Neutrophil (primary cell): ENCODE measurements at regions not wholly inside any gene's neighbourhood (a gene's known extent, or its start where the extent isn't known, plus 50 kb on each side); places are given as distances from the start of the nearest gene placed in this dataset.

Experiments
- H3K27ac ChIP-seq: fragments of 200-600 bp; sonication (generic); 2 replicates; pipeline ENCODE4 v1.5.1; 2016; ENCODE audit warnings: mild to moderate bottlenecking, moderate library complexity
- H3K27me3 ChIP-seq: fragments of 200-600 bp; sonication (generic); 2 replicates; pipeline ENCODE4 v1.6.0; 2016; ENCODE audit warnings: mild to moderate bottlenecking
- H3K36me3 ChIP-seq: fragments of 200-600 bp; sonication (generic); 2 replicates; pipeline ENCODE4 v1.5.1; 2017
- H3K4me1 ChIP-seq, 2 experiments: fragments of 200-600 bp in 1 of 2; sonication (generic) in 1 of 2; 1 replicate in 1 of 2; 2 replicates in 1 of 2; pipeline versions ENCODE4 v1.5.1 to v1.6.1; 2013 to 2016; ENCODE audit warnings: low read depth in 1 of 2, low read length in 1 of 2, mild to moderate bottlenecking in 1 of 2, moderate library complexity in 1 of 2; ENCODE audit not compliant: control insufficient read depth in 1 of 2, insufficient read depth in 1 of 2
- H3K4me3 ChIP-seq, 2 experiments: fragments of 200-600 bp in 1 of 2; sonication (generic) in 1 of 2; 1 replicate in 1 of 2; 2 replicates in 1 of 2; pipeline ENCODE4 v1.5.1; 2013 to 2016; ENCODE audit warnings: low read depth in 1 of 2, low read length in 1 of 2, mild to moderate bottlenecking in 1 of 2, moderate library complexity in 1 of 2
- H3K9me3 ChIP-seq: fragments of 200-600 bp; sonication (generic); 2 replicates; pipeline ENCODE4 v1.5.1; 2016
- TF ChIP-seq, protein P1 (sequence below): fragments of 200-600 bp; sonication (generic); IDR thresholded peaks from 2 replicates; pipeline ENCODE4 v1.5.1; 2016; ENCODE audit warnings: antibody characterized with exemption

GRCh38 chr18:40055262-40055661, 1899.8 kb upstream of the PIK3C3 start:
- H3K4me1 ChIP-seq = no peaks in the 10 kb centered on the region
- no peak overlapping the region for H3K27ac ChIP-seq
- H3K36me3 ChIP-seq = no peaks in the 10 kb centered on the region
- TF ChIP-seq, protein P1, sequence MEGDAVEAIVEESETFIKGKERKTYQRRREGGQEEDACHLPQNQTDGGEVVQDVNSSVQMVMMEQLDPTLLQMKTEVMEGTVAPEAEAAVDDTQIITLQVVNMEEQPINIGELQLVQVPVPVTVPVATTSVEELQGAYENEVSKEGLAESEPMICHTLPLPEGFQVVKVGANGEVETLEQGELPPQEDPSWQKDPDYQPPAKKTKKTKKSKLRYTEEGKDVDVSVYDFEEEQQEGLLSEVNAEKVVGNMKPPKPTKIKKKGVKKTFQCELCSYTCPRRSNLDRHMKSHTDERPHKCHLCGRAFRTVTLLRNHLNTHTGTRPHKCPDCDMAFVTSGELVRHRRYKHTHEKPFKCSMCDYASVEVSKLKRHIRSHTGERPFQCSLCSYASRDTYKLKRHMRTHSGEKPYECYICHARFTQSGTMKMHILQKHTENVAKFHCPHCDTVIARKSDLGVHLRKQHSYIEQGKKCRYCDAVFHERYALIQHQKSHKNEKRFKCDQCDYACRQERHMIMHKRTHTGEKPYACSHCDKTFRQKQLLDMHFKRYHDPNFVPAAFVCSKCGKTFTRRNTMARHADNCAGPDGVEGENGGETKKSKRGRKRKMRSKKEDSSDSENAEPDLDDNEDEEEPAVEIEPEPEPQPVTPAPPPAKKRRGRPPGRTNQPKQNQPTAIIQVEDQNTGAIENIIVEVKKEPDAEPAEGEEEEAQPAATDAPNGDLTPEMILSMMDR = no peak
- H3K27me3 ChIP-seq = no peaks in the 10 kb centered on the region
- H3K9me3 ChIP-seq = no peaks in the 10 kb centered on the region
- H3K4me3 ChIP-seq = no peak overlapping the region

DNA sequence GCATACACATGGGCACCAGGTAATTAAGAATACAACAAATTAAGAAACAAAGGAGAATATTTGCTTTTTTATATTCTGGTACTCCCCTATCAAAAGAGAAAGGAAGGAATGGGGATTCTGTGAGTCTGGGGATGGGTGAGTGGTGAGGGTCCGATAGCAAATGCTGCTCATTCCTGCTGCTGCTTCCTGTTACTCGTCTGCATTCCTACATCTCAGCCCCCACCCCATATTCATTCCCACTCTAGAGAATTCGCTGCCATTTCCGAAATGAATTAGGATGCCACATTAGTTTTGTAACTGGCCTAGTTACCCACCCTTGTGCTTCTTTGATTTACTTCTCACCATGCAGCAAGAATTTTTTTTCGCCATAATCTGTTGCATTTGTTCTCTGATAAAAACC, 1905.3 kb upstream of the PIK3C3 start:
- Histone ChIP-seq H3K9me3 (no peaks in the 10 kb centered on the region), H3K4me1 (no peaks in the 10 kb centered on the region), H3K27me3 (no peaks in the 10 kb centered on the region), H3K36me3 (no peaks in the 10 kb centered on the region), H3K27ac (no peak overlapping the region), H3K4me3 (no peak overlapping the region)
- TF ChIP-seq, protein P1 = no peak

DNA sequence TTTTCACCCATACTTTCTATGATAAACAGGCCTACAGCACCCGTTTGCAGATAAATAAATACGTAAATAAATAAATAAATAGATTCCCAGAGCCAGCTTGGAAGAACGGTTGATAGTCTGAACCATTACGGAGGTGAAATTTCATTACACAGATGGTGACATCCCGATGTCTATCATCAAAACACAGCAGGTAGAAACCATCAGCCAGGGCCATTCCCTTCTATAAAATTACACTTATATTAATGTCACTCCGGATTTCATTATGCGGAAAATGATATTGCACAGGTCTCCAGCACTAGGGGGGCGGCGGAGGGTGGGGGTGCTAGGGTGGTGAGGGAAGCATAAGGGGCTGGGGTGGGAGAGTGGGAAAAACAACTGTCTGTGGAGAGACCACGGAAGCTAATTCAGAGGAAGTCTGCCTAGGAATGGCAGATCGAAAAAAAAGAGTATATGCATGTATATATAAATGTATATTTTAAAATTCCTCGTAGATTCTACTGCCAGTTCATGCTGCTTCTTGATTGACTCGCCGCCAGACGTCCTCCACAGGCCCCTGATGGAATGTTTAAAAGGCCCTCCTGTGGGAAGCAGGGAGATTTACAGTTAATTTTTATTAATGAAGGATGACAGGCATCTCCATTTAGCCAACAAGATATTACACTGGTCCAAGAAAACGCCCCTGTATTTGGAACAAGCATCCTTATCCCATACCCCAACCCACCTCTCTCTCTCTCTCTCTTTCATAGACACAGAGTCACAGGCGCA, 1906.0 kb upstream of the PIK3C3 start:
- Histone ChIP-seq H3K9me3 (no peaks in the 10 kb centered on the region), H3K4me3 (no peak overlapping the region), H3K36me3 (no peaks in the 10 kb centered on the region), H3K27me3 (no peaks in the 10 kb centered on the region), H3K4me1 (no peaks in the 10 kb centered on the region), H3K27ac (no peak overlapping the region)
- TF ChIP-seq, protein P1 = no peak

DNA sequence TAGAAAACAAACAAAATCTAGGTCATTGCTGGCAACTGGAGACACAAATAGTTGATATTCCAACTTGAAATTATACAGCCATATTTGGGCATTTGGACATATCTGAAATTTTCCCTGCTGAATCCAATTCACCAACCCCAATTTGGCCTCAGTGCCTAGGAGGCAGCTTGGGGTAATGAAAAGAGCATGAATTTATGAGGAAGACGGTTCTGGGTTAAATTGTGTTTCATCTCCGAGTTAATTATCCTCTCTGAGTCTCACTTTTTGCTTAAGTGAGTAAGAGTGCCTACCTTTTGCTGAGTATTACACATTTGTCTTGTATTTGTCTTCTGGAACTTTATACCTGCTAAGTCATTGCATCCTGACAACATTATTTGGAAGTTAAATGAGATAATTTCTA, 1906.8 kb upstream of the PIK3C3 start:
- Histone ChIP-seq H3K27me3 (no peaks in the 10 kb centered on the region), H3K36me3 (no peaks in the 10 kb centered on the region), H3K9me3 (no peaks in the 10 kb centered on the region), H3K4me1 (no peaks in the 10 kb centered on the region), H3K27ac (no peak overlapping the region), H3K4me3 (no peak overlapping the region)
- TF ChIP-seq, protein P1 = no peak

DNA sequence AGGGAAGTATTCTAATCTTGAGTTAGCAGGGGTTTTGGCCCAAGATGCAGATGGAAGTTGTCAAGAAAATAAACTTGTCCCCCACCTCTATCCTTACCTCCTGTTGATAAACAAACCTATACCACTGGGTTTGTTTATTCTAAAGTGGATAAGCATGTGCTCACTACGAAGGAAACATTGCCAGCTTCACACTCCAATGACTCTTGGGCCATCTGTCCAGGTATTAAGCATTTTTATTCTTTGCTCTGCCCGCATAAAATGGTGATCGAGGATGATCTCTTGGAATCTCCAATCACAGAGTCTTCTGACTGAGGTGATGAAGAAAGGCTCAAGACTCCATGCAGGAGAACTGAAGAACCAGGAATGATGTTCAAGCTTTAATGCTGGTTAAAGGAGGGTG, 1908.4 kb upstream of the PIK3C3 start:
- no peaks in the 10 kb centered on the region for H3K9me3 ChIP-seq
- no peaks in the 10 kb centered on the region for H3K4me1 ChIP-seq
- no peak overlapping the region for H3K4me3 ChIP-seq
- TF ChIP-seq, protein P1 = no peak
- no peak overlapping the region for H3K27ac ChIP-seq
- H3K27me3 ChIP-seq = no peaks in the 10 kb centered on the region
- H3K36me3 ChIP-seq = no peaks in the 10 kb centered on the region
